Endothelial cell (in vitro differentiated cells): ENCODE measurements at regions not wholly inside any gene's neighbourhood (a gene's known extent, or its start where the extent isn't known, plus 50 kb on each side); places are given as distances from the start of the nearest gene placed in this dataset.

Source experiments
- DNase-seq: peaks from one replicate; pipeline ENCODE4 v3.0.0; 2021; ENCODE audit warnings: low spot score
- H3K27ac Mint-ChIP-seq: one replicate; pipeline ENCODE4 v1.8.0; 2021; ENCODE audit warnings: mixed read lengths, inconsistent platforms; ENCODE audit not compliant: unreplicated experiment
- H3K27me3 Mint-ChIP-seq: one replicate; pipeline ENCODE4 v1.8.0; 2021; ENCODE audit warnings: mild to moderate bottlenecking, moderate library complexity, mixed read lengths, inconsistent platforms; ENCODE audit not compliant: unreplicated experiment
- H3K36me3 Mint-ChIP-seq: one replicate; pipeline ENCODE4 v1.8.0; 2021; ENCODE audit warnings: mild to moderate bottlenecking, low read depth, mixed read lengths, inconsistent platforms; ENCODE audit not compliant: unreplicated experiment
- H3K4me1 Mint-ChIP-seq: one replicate; pipeline ENCODE4 v1.8.0; 2021; ENCODE audit warnings: mild to moderate bottlenecking, mixed read lengths, inconsistent platforms; ENCODE audit not compliant: unreplicated experiment
- H3K4me3 Mint-ChIP-seq: one replicate; pipeline ENCODE4 v1.8.0; 2021; ENCODE audit warnings: mild to moderate bottlenecking, mixed read lengths, inconsistent platforms; ENCODE audit not compliant: unreplicated experiment
- H3K9me3 Mint-ChIP-seq: one replicate; pipeline ENCODE4 v1.8.0; 2021; ENCODE audit warnings: mixed read lengths, inconsistent platforms; ENCODE audit not compliant: unreplicated experiment
- CTCF ChIP-seq: fragments of 200-600 bp; sonication (generic); IDR thresholded peaks from one replicate; pipeline ENCODE4 v1.5.0; 2021; ENCODE audit warnings: antibody characterized with exemption; ENCODE audit not compliant: unreplicated experiment

- Mint-ChIP-seq H3K27ac (no peak overlapping the region), H3K27me3 (no peaks in the 10 kb centered on the region), H3K36me3 (no peaks in the 10 kb centered on the region), H3K9me3 (no peaks in the 10 kb centered on the region), H3K4me3 (no peak overlapping the region), H3K4me1 (no peaks in the 10 kb centered on the region)
- DNase-seq: no peak
- no peak for TF ChIP-seq CTCF
Observed at GRCh38 chr5:91820874-91821273, 437.8 kb upstream of the ARRDC3 start.

DNA sequence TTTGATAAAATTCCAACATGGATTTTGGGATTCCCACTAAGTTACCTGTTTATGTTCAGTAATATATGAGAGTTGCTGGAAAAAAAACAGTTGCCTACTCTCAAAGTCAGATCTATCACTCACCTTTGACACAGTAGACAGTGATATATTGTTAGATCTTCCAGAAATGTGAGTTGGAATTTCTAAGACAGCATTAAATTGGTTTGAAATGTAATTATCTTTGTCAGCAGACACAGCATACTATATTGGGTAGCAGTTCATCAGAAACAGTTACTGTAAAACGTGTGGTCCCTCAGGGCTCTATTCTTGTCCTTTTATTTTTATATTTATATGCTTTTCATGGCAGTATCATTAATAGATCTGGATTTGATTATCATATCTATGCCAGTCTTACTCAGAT lies 433.6 kb upstream of the ARRDC3 start:
- Mint-ChIP-seq H3K36me3 (no peaks in the 10 kb centered on the region), H3K4me3 (no peak overlapping the region), H3K27ac (no peak overlapping the region), H3K9me3 (no peaks in the 10 kb centered on the region), H3K27me3 (no peaks in the 10 kb centered on the region), H3K4me1 (no peaks in the 10 kb centered on the region)
- no peak for DNase-seq
- TF ChIP-seq CTCF: no peak

DNA sequence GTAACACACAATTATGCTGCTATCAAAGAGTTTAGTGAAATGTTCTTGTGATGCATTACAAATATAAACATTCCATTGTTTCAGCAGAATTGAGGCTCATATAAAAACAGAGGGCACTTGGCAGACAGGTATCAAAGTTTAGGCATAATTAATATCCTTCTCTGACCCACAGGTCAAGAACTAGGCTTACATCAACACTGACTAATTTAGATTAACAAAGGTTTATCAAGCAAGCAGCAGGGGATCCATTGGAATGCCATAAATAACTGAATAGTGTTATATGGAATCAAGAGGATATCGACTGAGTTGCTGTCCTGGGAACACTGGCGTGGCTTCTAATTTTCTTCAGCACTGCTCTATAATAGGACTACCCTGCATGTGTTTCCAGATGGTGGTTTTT lies 414.5 kb upstream of the ARRDC3 start:
- H3K4me1 Mint-ChIP-seq: no peaks in the 10 kb centered on the region
- DNase-seq: no peak
- no peaks in the 10 kb centered on the region for H3K27me3 Mint-ChIP-seq
- no peak overlapping the region for H3K27ac Mint-ChIP-seq
- H3K4me3 Mint-ChIP-seq: no peak overlapping the region
- H3K9me3 Mint-ChIP-seq: peaks cover 13% of the 10 kb centered on the region
- TF ChIP-seq CTCF: no peak
- no peaks in the 10 kb centered on the region for H3K36me3 Mint-ChIP-seq

DNA sequence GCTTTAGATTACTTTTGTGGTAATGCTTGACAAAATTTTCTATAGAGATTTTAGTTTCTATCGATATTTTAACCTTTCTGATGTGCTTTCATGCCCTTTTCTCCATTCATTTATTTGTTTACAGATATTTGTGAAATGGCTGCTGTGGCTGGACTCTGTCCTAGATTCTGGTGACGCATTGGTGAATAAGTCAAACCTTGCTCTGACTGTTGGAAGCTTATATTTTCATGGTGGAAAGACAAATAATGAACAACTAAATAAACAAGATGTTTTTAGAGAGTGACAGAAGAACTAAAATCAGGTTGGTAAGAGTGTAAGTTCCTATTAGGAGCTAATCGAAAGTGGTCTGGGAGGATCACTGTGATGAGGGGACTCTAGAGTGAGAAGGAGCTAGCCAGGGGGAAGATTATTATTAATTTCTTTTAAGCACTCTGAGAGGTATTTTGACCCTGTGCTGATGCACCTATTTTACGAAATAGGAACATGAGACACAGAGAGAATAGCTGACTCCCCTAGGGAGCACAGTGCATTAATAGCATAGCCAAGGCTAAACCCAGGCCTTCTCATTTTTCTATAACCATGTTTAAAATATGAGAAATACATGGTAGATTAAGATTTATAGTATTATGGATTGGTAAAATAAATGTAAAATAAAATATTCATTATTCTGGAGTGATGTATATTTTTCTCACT lies 411.9 kb upstream of the ARRDC3 start:
- no peak for TF ChIP-seq CTCF
- H3K27ac Mint-ChIP-seq: no peak overlapping the region
- H3K4me3 Mint-ChIP-seq: no peak overlapping the region
- no peaks in the 10 kb centered on the region for H3K27me3 Mint-ChIP-seq
- no peak for DNase-seq
- H3K4me1 Mint-ChIP-seq: no peaks in the 10 kb centered on the region
- H3K36me3 Mint-ChIP-seq: no peaks in the 10 kb centered on the region
- H3K9me3 Mint-ChIP-seq: no peaks in the 10 kb centered on the region

GRCh38 chr5:91794455-91794854 lies 411.3 kb upstream of the ARRDC3 start:
- Mint-ChIP-seq H3K27ac (no peak overlapping the region), H3K9me3 (no peaks in the 10 kb centered on the region), H3K4me3 (no peak overlapping the region), H3K27me3 (no peaks in the 10 kb centered on the region), H3K36me3 (no peaks in the 10 kb centered on the region), H3K4me1 (no peaks in the 10 kb centered on the region)
- DNase-seq: no peak
- no peak for TF ChIP-seq CTCF
